ENCODE measurements at regions not wholly inside any gene's neighbourhood (a gene's known extent, or its start where the extent isn't known, plus 50 kb on each side); places are given as distances from the start of the nearest gene placed in this dataset.

DNA sequence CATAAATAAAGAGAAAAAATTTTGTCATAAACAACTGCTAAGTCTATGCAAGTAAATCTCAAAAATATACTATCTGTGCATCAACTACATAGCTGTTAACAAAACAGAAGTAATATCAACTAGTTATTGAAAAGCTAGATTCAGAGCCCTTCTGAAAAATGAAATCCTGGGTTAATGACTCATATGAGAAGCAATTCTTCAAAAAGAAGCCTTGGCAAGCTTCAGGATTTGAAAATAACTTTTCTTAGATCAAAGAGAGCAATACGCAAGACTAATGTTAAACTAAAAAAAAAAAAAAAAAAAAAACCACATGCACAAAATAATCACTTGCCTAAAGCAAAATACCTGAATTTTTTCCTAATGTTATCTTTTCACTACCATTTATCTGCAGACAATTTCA lies 566.1 kb upstream of the BOD1L1 start:
- DNase-seq (ENCODE audit: low spot score) = no peak
- Histone ChIP-seq H3K4me3 (no peak overlapping the region), H3K27ac (no peak overlapping the region)
- TF ChIP-seq, protein P1, sequence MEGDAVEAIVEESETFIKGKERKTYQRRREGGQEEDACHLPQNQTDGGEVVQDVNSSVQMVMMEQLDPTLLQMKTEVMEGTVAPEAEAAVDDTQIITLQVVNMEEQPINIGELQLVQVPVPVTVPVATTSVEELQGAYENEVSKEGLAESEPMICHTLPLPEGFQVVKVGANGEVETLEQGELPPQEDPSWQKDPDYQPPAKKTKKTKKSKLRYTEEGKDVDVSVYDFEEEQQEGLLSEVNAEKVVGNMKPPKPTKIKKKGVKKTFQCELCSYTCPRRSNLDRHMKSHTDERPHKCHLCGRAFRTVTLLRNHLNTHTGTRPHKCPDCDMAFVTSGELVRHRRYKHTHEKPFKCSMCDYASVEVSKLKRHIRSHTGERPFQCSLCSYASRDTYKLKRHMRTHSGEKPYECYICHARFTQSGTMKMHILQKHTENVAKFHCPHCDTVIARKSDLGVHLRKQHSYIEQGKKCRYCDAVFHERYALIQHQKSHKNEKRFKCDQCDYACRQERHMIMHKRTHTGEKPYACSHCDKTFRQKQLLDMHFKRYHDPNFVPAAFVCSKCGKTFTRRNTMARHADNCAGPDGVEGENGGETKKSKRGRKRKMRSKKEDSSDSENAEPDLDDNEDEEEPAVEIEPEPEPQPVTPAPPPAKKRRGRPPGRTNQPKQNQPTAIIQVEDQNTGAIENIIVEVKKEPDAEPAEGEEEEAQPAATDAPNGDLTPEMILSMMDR (IDR thresholded peaks at IDR 0.05) = no peak

- DNase-seq (ENCODE audit: low spot score) = no peak
- no peak overlapping the region for H3K4me3 ChIP-seq
- no peak overlapping the region for H3K27ac ChIP-seq
- TF ChIP-seq, protein P1 (IDR thresholded peaks at IDR 0.05) = no peak
Observed at GRCh38 chr4:14196131-14196530, 568.6 kb upstream of the BOD1L1 start.

- TF ChIP-seq, protein P1 (IDR thresholded peaks at IDR 0.05) = no peak
- H3K27ac ChIP-seq = no peak overlapping the region
- no peak overlapping the region for H3K4me3 ChIP-seq
- DNase-seq (ENCODE audit: low spot score) = no peak
Observed at GRCh38 chr4:14215116-14215770, 587.7 kb upstream of the BOD1L1 start.

DNA sequence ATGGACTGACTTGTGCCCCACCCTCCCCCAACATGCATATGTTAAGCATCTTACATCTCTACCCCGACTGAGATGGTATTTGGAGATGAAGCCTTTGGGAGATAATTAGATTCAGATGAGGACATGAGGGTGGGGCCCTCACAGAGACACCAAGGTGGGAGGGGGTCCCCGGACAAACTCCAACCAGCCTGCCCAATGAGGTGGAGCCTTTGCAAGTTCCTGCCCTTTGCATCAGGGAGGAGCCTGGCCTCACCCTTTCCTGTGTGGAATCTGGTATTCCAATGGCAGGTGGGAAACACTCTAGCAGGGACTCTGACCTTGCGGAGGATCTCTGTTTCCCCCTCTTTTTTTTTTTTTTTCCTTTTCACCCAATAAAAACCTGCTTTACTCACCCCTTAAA lies 589.9 kb upstream of the BOD1L1 start:
- no peak for DNase-seq (ENCODE audit: low spot score)
- TF ChIP-seq, protein P1 (IDR thresholded peaks at IDR 0.05) = no peak
- no peak overlapping the region for H3K4me3 ChIP-seq
- H3K27ac ChIP-seq = no peak overlapping the region

DNA sequence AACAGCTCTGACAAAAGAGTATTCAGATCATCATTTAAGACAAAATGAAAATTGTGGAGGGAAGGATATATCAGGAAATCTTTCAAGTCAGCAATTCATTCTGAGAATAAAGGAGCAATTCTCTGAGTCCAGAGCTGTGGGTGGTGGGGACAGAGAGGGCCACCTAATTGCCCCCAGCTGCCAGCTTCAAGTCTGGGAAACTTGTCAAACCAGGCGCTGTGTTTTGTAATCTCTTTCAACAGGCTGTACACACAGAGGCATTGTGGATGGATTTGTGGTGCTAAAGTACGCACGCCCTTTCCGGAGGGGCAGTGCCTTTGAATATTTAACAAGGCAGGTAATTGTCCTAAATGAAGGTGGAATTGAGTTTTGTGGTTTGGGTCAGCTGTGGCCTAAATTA lies 591.1 kb upstream of the BOD1L1 start:
- no peak overlapping the region for H3K4me3 ChIP-seq
- TF ChIP-seq, protein P1 (IDR thresholded peaks at IDR 0.05) = no peak
- H3K27ac ChIP-seq = no peak overlapping the region
- DNase-seq (ENCODE audit: low spot score) = no peak

DNA sequence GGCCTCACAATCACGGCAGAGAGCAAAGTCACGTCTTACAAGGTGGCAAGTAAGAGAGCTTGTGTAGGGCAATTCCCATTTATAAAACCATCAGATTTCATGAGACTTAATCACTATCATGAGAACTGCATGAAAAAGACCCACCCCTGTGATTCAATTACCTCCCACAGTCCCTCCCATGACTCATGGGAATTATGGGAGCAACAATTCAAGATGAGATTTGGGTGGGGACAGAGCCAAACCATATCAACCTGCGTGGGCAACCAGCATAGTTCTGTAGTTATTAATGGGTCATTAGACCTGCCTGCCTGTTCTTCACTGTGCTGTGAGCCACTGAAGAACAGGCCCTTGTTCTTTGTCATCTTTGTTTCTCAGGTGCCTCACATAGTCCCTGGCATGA lies 593.7 kb upstream of the BOD1L1 start:
- no peak for DNase-seq (ENCODE audit: low spot score)
- TF ChIP-seq, protein P1 (IDR thresholded peaks at IDR 0.05) = no peak
- Histone ChIP-seq H3K27ac (no peak overlapping the region), H3K4me3 (no peak overlapping the region)

DNA sequence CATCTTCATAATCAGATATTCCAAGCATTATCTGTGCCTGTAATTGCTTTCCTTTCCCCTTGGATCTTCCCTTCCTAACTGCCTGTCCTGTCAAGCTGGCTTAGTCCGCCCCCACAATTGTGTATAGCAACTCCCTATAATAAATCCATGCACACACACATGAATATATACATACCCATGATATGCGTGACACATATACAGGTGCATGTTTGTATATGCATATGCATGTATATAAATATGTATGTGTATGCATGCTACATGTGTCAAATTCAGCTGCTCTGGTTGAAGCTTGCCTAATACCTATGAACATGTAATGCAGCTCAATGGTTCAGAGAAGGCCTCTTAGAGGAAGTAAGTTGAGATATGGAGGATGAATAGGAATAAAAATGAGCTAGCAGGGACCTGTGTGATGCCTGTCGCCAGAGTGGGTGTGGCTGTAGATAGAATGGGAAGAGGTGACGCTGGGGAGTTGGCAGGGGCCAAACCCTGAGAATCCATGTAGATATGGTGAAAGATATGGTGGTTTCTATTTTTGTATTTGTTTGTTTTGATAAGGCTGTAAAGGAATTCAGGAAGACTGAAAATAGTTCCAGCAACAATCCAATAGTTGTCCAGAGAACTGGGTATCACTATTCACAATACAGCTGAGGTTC lies 595.0 kb upstream of the BOD1L1 start:
- TF ChIP-seq, protein P1 (IDR thresholded peaks at IDR 0.05) = no peak
- Histone ChIP-seq H3K4me3 (no peak overlapping the region), H3K27ac (no peak overlapping the region)
- DNase-seq (ENCODE audit: low spot score) = no peak

All from coronary artery (tissue), 2 donors.